GM12878 (cell line): ENCODE measurements at regions not wholly inside any gene's neighbourhood (a gene's known extent, or its start where the extent isn't known, plus 50 kb on each side); places are given as distances from the start of the nearest gene placed in this dataset.

Experiments
- ATAC-seq: fragments of 200-7000 bp; cut with Tn5 transposase; 3 replicates; pipeline ENCODE4 v1.9.1; 2020; ENCODE audit warnings: mild to moderate bottlenecking, moderate library complexity
- BruUV-seq: library from RNA; stranded (reverse); fragments of 400-500 nt; replicated peaks from 2 replicates; lab custom pipeline; 2021; lab: Mats Ljungman, UMichigan
- CTCF ChIA-PET: fragments of 300-600 bp; sonication (Branson Sonifier 250); formaldehyde crosslinking; extraction: SDS; loops from one replicate; lab custom pipeline; 2021; ENCODE audit warnings: inconsistent platforms; lab: Yijun Ruan, JAX
- POLR2A ChIA-PET: fragments of 350-600 bp; formaldehyde crosslinking; extraction: SDS; loops from one replicate; lab custom pipeline; 2021; ENCODE audit warnings: inconsistent platforms; lab: Charles Lee
- RAD21 ChIA-PET: fragments of 300-600 bp; sonication (Branson Sonifier 250); formaldehyde crosslinking; loops from one replicate; lab custom pipeline; 2023; ENCODE audit warnings: antibody characterized with exemption; ENCODE audit not compliant: unreplicated experiment; lab: Charles Lee
- SMC1A ChIA-PET: fragments of 300-600 bp; sonication (Branson Sonifier 250); formaldehyde crosslinking; loops from one replicate; lab custom pipeline; 2023; ENCODE audit not compliant: unreplicated experiment, uncharacterized antibody; lab: Charles Lee
- DNase-seq: peaks from one replicate; pipeline ENCODE4 v3.0.0-alpha.2; 2011; ENCODE audit warnings: low read depth, low spot score
- FAIRE-seq: peaks from 3 replicates; lab custom pipeline; 2011; peaks lifted over from hg19 to GRCh38; lab: Jason Lieb, UNC
- H2AFZ ChIP-seq: 2 replicates; pipeline ENCODE4 v1.6.0; 2011; ENCODE audit warnings: low read depth, low read length, control low read depth; ENCODE audit not compliant: control insufficient read depth
- H3K27ac ChIP-seq: 2 replicates; pipeline ENCODE4 v1.5.1; 2011; ENCODE audit warnings: control low read depth; ENCODE audit not compliant: control insufficient read depth, insufficient read depth
- H3K27me3 ChIP-seq, 2 experiments: replicated peaks in 1 of 2; 2 replicates each; pipeline versions ENCODE4 v1.6.0 to v1.6.1; 2011; ENCODE audit warnings: low read length in 1 of 2; ENCODE audit not compliant: control insufficient read depth in 2 of 2, insufficient read depth in 2 of 2
- H3K36me3 ChIP-seq, 2 experiments: 2 replicates each; pipeline ENCODE4 v1.5.1; 2011; ENCODE audit warnings: low read length in 1 of 2; ENCODE audit not compliant: control insufficient read depth in 2 of 2, insufficient read depth in 2 of 2
- H3K4me1 ChIP-seq: 2 replicates; pipeline ENCODE4 v1.6.1; 2011; ENCODE audit warnings: mild to moderate bottlenecking, low read length, moderate library complexity, mixed read lengths; ENCODE audit not compliant: control insufficient read depth, insufficient read depth
- H3K4me2 ChIP-seq: 2 replicates; pipeline ENCODE4 v1.6.0; 2011; ENCODE audit warnings: control low read depth; ENCODE audit not compliant: control insufficient read depth, insufficient read depth
- H3K4me3 ChIP-seq: fragments of 200-600 bp; sonication (generic); 2 replicates; pipeline ENCODE4 v1.5.1; 2016
- H3K79me2 ChIP-seq: 2 replicates; pipeline ENCODE4 v1.6.0; 2011; ENCODE audit warnings: low read length; ENCODE audit not compliant: control insufficient read depth, insufficient read depth
- H3K9ac ChIP-seq: 2 replicates; pipeline ENCODE4 v1.8.0; 2011; ENCODE audit warnings: low read length, control low read depth, mixed read lengths; ENCODE audit not compliant: control insufficient read depth, insufficient read depth
- H3K9me3 ChIP-seq: replicated peaks from 3 replicates; pipeline ENCODE4 v1.5.1; 2011; ENCODE audit warnings: mild to moderate bottlenecking, low read length; ENCODE audit not compliant: control insufficient read depth, insufficient read depth
- H4K20me1 ChIP-seq: 2 replicates; pipeline ENCODE4 v1.6.0; 2011; ENCODE audit not compliant: control insufficient read depth, insufficient read depth
- ATF3 ChIP-seq: IDR thresholded peaks from 2 replicates; pipeline ENCODE4 v1.6.1; 2011; ENCODE audit warnings: low read depth, mild to moderate bottlenecking, low read length, moderate library complexity, borderline replicate concordance; ENCODE audit errors: extremely low read depth
- BMI1 ChIP-seq: fragments of 450-650 bp; IDR thresholded peaks from 2 replicates; pipeline ENCODE4 v1.6.1; 2016; ENCODE audit warnings: mild to moderate bottlenecking, moderate library complexity, borderline replicate concordance
- DPF2 ChIP-seq: fragments of 450-650 bp; IDR thresholded peaks from 2 replicates; pipeline ENCODE4 v1.6.1; 2017; ENCODE audit warnings: mild to moderate bottlenecking
- FOXM1 ChIP-seq: IDR thresholded peaks from 2 replicates; pipeline ENCODE4 v1.6.1; 2012; ENCODE audit warnings: low read depth, mild to moderate bottlenecking, inconsistent platforms, low read length, moderate library complexity
- KDM1A ChIP-seq: fragments of 200-600 bp; sonication (generic); IDR thresholded peaks from 2 replicates; pipeline ENCODE4 v1.6.1; 2016; ENCODE audit warnings: borderline replicate concordance
- MEF2B ChIP-seq: fragments of 450-650 bp; IDR thresholded peaks from 2 replicates; pipeline ENCODE4 v1.6.1; 2018; ENCODE audit warnings: mild to moderate bottlenecking, moderate library complexity; ENCODE audit not compliant: partially characterized antibody, poor library complexity, severe bottlenecking
- NFYB ChIP-seq: IDR thresholded peaks from 2 replicates; pipeline ENCODE4 v1.6.1; 2011; ENCODE audit warnings: low read depth, mild to moderate bottlenecking, low read length, improper control_type of control experiment, moderate library complexity; ENCODE audit not compliant: insufficient read depth
- NRF1 ChIP-seq: conservative IDR thresholded peaks from 2 replicates; pipeline ENCODE4 v1.6.1; 2011; ENCODE audit warnings: mild to moderate bottlenecking, low read depth, low read length, improper control_type of control experiment
- PAX8 ChIP-seq: fragments of 450-650 bp; IDR thresholded peaks from 2 replicates; pipeline ENCODE4 v1.6.1; 2017; ENCODE audit warnings: mild to moderate bottlenecking, moderate library complexity
- SKIL ChIP-seq: fragments of 450-650 bp; IDR thresholded peaks from 2 replicates; pipeline ENCODE4 v1.6.1; 2017; ENCODE audit warnings: mild to moderate bottlenecking, low read depth, inconsistent platforms; ENCODE audit not compliant: poor library complexity, severe bottlenecking
- TCF7 ChIP-seq: IDR thresholded peaks from 2 replicates; pipeline ENCODE4 v1.6.1; 2014; ENCODE audit warnings: antibody characterized with exemption, borderline replicate concordance
- USF1 ChIP-seq: IDR thresholded peaks from 2 replicates; pipeline ENCODE4 v1.6.1; 2011; ENCODE audit warnings: borderline replicate concordance, low read depth, mild to moderate bottlenecking, moderate library complexity, mixed read lengths, low read length; ENCODE audit not compliant: insufficient read depth; ENCODE audit errors: extremely low read length
- ZNF207 ChIP-seq: fragments of 450-650 bp; IDR thresholded peaks from 2 replicates; pipeline ENCODE4 v1.6.1; 2014; ENCODE audit warnings: antibody characterized with exemption, mild to moderate bottlenecking, borderline replicate concordance
- WGBS: methylation state at CpG from one replicate; pipeline ENCODE4 v1.1.6; 2016; ENCODE audit warnings: low lambda C conversion rate; ENCODE audit not compliant: insufficient replicate concordance, insufficient coverage; ENCODE audit errors: missing lambda C conversion rate; 5-methylcytosine and 5-hydroxymethylcytosine counted together
- in situ Hi-C: fragments of 300-500 bp; cut with MboI; formaldehyde crosslinking; loops from 9 replicates; pipeline ENCODE4 v1.14.3; 2018; ENCODE audit warnings: mixed read lengths
- intact Hi-C: fragments of 100-400 bp; cut with micrococcal nuclease; formaldehyde crosslinking; loops from one replicate; pipeline ENCODE4 v1.14.2; 2022; ENCODE audit not compliant: unreplicated experiment

- RAD21 ChIA-PET, result no interaction called here
- Histone ChIP-seq H3K4me2 (no peak overlapping the region), H3K9ac (no peak overlapping the region), H3K79me2 (no peaks in the 10 kb centered on the region), H4K20me1 (no peaks in the 10 kb centered on the region), H3K27ac (no peak overlapping the region), H3K4me1 (no peaks in the 10 kb centered on the region), H2AFZ (no peak overlapping the region), H3K4me3 (no peak overlapping the region), H3K9me3 (no peaks in the 10 kb centered on the region), H3K27me3 (no peaks in the 10 kb centered on the region), H3K36me3 (no peaks in the 10 kb centered on the region)
- BruUV-seq, result no TSS peak
- WGBS, result 2% methylated on average over 2 of the region's 2 CpGs
- SMC1A ChIA-PET, result interaction anchor here (0.7 kb wide), 1 partner anchor 412 kb away, joined by 3 read pairs; no protein-coding TSS in a partner anchor
- in situ Hi-C loops, result no loop called here
- CTCF ChIA-PET, result interaction anchor here (0.7 kb wide), 1 partner anchor 188 kb away, joined by 3 read pairs; no protein-coding TSS in a partner anchor
- intact Hi-C loops, result no loop called here
- DNase-seq (no peak), ATAC-seq (peak; percentile 25; the same call in 1 of the 3 replicates), FAIRE-seq (no peak)
- POLR2A ChIA-PET, result no interaction called here
- TF ChIP-seq ZNF207 (no peak), BMI1 (no peak), DPF2 (no peak), USF1 (no peak), KDM1A (no peak), SKIL (no peak), NFYB (no peak), FOXM1 (no peak), ATF3 (no peak), TCF7 (no peak), NRF1 (no peak), PAX8 (no peak), MEF2B (no peak)
Observed at GRCh38 chr12:84603484-84604248, 308.9 kb downstream of the SLC6A15 start.
